ENCODE measurements at regions not wholly inside any gene's neighbourhood (a gene's known extent, or its start where the extent isn't known, plus 50 kb on each side); places are given as distances from the start of the nearest gene placed in this dataset.

GRCh38 chr15:61342390-61342789 lies 113.3 kb upstream of the RORA start:
- Mint-ChIP-seq H3K27me3 (ENCODE audit: low read depth) (peaks cover 11% of the 10 kb centered on the region), H3K27ac (no peak overlapping the region), H3K4me1 (no peaks in the 10 kb centered on the region), H3K4me3 (no peak overlapping the region), H3K9me3 (peaks cover 2 to 3% of the 10 kb centered on the region in 2 experiments; a peak in 3 of 5 replicates), H3K36me3 (ENCODE audit: insufficient read depth in 1 of 3, low read depth in 3 of 3) (no peaks in the 10 kb centered on the region)
- WGBS (ENCODE audit: extremely low coverage, insufficient read length, low lambda C conversion rate), result no CpG with 5 or more reads among the region's 2 CpGs
- no peak for DNase-seq
- Histone ChIP-seq H3K14ac (ENCODE audit: insufficient read depth, low read length) (no peak overlapping the region), H3K27me3 (ENCODE audit: insufficient read depth, low read length) (no peaks in the 10 kb centered on the region), H2BK15ac (ENCODE audit: low read depth, low read length) (no peak overlapping the region), H3K18ac (ENCODE audit: insufficient read length, low read depth, low read length) (no peak overlapping the region), H3K9me3 (ENCODE audit: control insufficient read depth, low read depth, low read length) (no peaks in the 10 kb centered on the region), H4K8ac (replicated peaks; ENCODE audit: insufficient read length, low read depth, low read length) (no peak overlapping the region), H3K4me2 (ENCODE audit: insufficient read depth, insufficient read length, low read length) (no peak overlapping the region), H2BK20ac (ENCODE audit: low read depth, low read length, poor library complexity, severe bottlenecking) (no peak overlapping the region), H2AK5ac (ENCODE audit: insufficient read length, low read length) (no peak overlapping the region), H3T11ph (ENCODE audit: low read length) (no peak overlapping the region), H3K23ac (ENCODE audit: insufficient read length, low read depth, low read length) (no peak overlapping the region), H2BK5ac (ENCODE audit: insufficient read length, low read length) (no peak overlapping the region), H3K4ac (ENCODE audit: low read depth, low read length) (no peak overlapping the region), H4K91ac (ENCODE audit: insufficient read length, low read depth, low read length) (no peak overlapping the region), H4K5ac (ENCODE audit: insufficient read length, low read depth, low read length) (no peak overlapping the region), H3K56ac (ENCODE audit: insufficient read length, low read depth, low read length) (no peak overlapping the region), H3K79me1 (ENCODE audit: insufficient read depth, low read depth, low read length, poor library complexity, severe bottlenecking) (no peaks in the 10 kb centered on the region), H3K79me2 (ENCODE audit: insufficient read depth, low read length) (no peaks in the 10 kb centered on the region), H4K20me1 (ENCODE audit: control insufficient read depth, insufficient read depth, insufficient read length) (no peaks in the 10 kb centered on the region), H3K27ac (ENCODE audit: insufficient read length, low read depth, low read length) (no peak overlapping the region), H2BK120ac (ENCODE audit: low read depth, low read length, poor library complexity, severe bottlenecking) (no peak overlapping the region), H2AFZ (ENCODE audit: low read length) (no peak overlapping the region), H3K9ac (ENCODE audit: extremely low read depth, insufficient read length, low read length) (no peak overlapping the region), H2BK12ac (ENCODE audit: insufficient read length, low read depth, low read length) (no peak overlapping the region), H3K23me2 (ENCODE audit: insufficient read length, low read depth, low read length, poor library complexity, severe bottlenecking) (no peaks in the 10 kb centered on the region), H3K4me1 (ENCODE audit: insufficient read depth, low read length) (no peaks in the 10 kb centered on the region)
- no peak for TF ChIP-seq CTCF (conservative IDR thresholded peaks at IDR 0.05)
